HUES48 (cell line): ENCODE measurements at regions not wholly inside any gene's neighbourhood (a gene's known extent, or its start where the extent isn't known, plus 50 kb on each side); places are given as distances from the start of the nearest gene placed in this dataset.

Source experiments
- H3K27ac ChIP-seq: one replicate; pipeline ENCODE4 v1.7.0; 2013; ENCODE audit warnings: low read depth, low read length, inconsistent platforms
- H3K27me3 ChIP-seq: 2 replicates; pipeline ENCODE4 v1.6.1; 2013; ENCODE audit warnings: mild to moderate bottlenecking, low read length; ENCODE audit not compliant: control insufficient read depth, insufficient read depth
- H3K36me3 ChIP-seq: 2 replicates; pipeline ENCODE4 v1.6.1; 2013; ENCODE audit warnings: low read length; ENCODE audit not compliant: control insufficient read depth, insufficient read depth
- H3K4me1 ChIP-seq: 2 replicates; pipeline ENCODE4 v1.6.1; 2013; ENCODE audit warnings: mild to moderate bottlenecking, low read length; ENCODE audit not compliant: control insufficient read depth, insufficient read depth
- H3K4me3 ChIP-seq: 2 replicates; pipeline ENCODE4 v1.5.1; 2013; ENCODE audit warnings: mild to moderate bottlenecking, low read depth, low read length
- H3K9ac ChIP-seq: 2 replicates; pipeline ENCODE4 v1.6.1; 2013; ENCODE audit warnings: mild to moderate bottlenecking, low read depth, low read length, moderate library complexity
- H3K9me3 ChIP-seq: 2 replicates; pipeline ENCODE4 v1.6.1; 2013; ENCODE audit warnings: low read length; ENCODE audit not compliant: control insufficient read depth, insufficient read depth

DNA sequence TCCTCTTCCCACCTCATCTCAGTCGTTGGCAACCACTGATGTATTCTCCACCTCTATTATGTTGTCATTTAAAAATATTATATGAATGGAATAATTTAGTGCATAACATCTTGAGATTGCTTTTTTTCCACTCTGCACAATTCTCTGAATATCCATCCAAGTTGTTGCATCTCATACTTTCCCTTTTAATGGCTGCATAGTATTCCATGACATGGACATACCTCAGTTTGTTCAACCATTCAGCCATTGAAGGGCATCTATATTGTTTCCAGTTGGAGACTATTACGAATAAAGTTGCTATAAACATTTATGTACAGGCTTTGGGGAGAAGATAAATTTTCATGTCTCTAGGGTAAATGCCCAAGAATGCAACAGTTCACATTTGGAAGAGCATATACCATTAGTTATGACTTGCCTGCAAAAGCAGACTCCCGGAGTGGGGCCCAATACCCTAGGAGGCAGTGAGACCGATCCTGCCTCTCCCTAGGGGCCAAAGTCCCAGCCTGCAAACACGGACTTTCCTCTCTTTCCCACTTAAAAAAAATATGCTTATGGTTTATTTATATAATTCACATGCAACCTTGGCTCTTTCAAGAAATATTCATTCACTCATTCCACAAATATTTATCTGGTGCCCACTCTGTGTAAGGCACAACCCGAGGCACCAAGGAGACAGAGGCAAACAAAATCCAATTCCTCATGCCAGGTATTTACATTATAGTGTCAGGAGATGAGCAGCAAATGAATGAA, 227.0 kb upstream of the PMEPA1 start:
- Histone ChIP-seq H3K9ac (no peak overlapping the region), H3K4me3 (no peak overlapping the region), H3K27me3 (no peaks in the 10 kb centered on the region), H3K4me1 (peaks cover 10% of the 10 kb centered on the region; the same call in 1 of the 2 replicates), H3K27ac (no peak overlapping the region), H3K9me3 (no peaks in the 10 kb centered on the region), H3K36me3 (no peaks in the 10 kb centered on the region)

DNA sequence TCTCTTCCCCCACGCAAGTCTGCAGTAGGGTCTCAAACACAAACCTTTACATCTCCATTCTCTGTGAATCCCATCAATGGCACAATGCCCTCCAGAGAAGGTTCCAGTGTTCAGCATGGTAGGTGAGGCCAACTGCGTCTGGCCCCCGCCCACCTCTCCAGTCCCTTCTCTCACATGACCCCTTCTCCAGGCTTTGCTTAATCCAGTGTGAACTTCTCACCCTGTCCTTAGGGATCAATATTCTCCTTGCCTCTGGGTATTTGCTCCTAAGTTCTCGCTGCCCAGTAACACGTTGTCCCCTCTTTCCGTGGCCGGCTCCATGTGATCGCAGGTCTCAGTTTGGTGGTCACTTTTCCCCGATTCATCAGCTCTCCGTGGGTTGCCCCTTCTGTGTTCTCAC, 225.1 kb upstream of the PMEPA1 start:
- Histone ChIP-seq H3K9me3 (no peaks in the 10 kb centered on the region), H3K36me3 (no peaks in the 10 kb centered on the region), H3K4me1 (peaks cover 7% of the 10 kb centered on the region; the same call in 1 of the 2 replicates), H3K9ac (no peak overlapping the region), H3K27ac (no peak overlapping the region), H3K4me3 (no peak overlapping the region), H3K27me3 (no peaks in the 10 kb centered on the region)

DNA sequence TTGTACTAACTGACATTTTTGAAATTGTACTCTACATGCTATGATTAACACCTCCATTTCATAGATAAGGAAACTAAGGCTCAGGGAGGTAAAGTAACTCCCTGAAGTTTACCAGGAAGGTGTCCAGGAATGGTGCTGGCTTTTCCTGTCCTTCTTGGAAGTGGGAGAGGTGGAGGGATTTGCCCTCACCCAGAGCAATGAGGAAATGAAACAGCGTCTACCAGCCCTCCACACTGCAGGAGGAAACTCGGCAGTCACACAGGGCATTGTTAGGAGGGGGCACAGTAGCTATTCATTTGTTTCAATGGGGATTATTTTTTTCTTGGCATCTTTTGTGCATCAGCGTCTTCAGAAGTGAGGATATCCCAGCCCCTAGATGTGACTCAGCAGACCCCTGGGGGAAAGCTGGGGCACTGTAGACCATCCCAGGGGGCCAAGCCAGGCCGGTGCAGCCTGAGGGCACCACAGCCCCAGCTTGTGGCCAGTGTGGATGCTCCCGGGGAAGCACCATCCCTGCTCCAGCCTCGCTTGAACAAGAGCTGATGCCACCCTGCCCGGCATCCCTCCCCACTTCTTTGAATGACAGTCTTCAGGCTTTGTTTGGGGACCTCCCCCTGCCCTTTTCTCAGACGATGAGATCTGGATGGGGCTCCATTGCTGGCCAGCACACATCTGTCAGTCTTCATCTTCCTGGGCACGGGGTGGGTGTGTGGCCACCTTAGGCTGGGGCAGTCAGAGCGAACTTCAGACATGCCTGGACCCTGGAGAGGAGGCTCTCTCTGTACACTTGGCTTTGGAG, 224.4 kb upstream of the PMEPA1 start:
- H3K36me3 ChIP-seq: no peaks in the 10 kb centered on the region
- no peak overlapping the region for H3K4me3 ChIP-seq
- no peak overlapping the region for H3K9ac ChIP-seq
- H3K4me1 ChIP-seq: peaks cover 5% of the 10 kb centered on the region; the same call in 1 of the 2 replicates
- H3K9me3 ChIP-seq: no peaks in the 10 kb centered on the region
- no peak overlapping the region for H3K27ac ChIP-seq
- no peaks in the 10 kb centered on the region for H3K27me3 ChIP-seq

- Histone ChIP-seq H3K4me1 (no peaks in the 10 kb centered on the region), H3K9me3 (no peaks in the 10 kb centered on the region), H3K4me3 (no peak overlapping the region), H3K27me3 (no peaks in the 10 kb centered on the region), H3K36me3 (no peaks in the 10 kb centered on the region), H3K9ac (no peak overlapping the region), H3K27ac (no peak overlapping the region)
Observed at GRCh38 chr20:57932227-57932864, 222.5 kb upstream of the PMEPA1 start.

DNA sequence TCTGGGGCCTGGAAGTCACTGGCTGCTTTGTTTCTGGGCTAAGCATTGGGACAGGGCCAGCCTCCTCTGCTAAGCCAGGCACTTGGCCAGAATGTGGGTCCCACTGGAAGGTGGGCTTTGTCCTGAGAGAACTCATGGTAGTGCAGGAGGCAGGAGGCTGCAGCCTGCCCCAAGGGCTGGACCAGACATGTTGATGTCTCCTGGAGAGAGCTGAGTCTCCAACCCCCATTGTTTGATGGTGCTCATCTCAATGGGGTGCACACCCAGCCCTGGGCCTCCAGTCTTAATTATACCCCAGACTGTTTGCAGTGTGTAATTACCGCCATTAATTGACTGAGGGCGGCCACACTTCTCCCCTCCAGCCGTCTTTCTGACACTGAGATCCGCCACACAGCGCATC, 220.5 kb upstream of the PMEPA1 start:
- H3K4me3 ChIP-seq: no peak overlapping the region
- H3K27me3 ChIP-seq: no peaks in the 10 kb centered on the region
- H3K9me3 ChIP-seq: peaks cover 6% of the 10 kb centered on the region; the same call in 1 of the 2 replicates
- no peak overlapping the region for H3K9ac ChIP-seq
- H3K36me3 ChIP-seq: no peaks in the 10 kb centered on the region
- no peaks in the 10 kb centered on the region for H3K4me1 ChIP-seq
- no peak overlapping the region for H3K27ac ChIP-seq

DNA sequence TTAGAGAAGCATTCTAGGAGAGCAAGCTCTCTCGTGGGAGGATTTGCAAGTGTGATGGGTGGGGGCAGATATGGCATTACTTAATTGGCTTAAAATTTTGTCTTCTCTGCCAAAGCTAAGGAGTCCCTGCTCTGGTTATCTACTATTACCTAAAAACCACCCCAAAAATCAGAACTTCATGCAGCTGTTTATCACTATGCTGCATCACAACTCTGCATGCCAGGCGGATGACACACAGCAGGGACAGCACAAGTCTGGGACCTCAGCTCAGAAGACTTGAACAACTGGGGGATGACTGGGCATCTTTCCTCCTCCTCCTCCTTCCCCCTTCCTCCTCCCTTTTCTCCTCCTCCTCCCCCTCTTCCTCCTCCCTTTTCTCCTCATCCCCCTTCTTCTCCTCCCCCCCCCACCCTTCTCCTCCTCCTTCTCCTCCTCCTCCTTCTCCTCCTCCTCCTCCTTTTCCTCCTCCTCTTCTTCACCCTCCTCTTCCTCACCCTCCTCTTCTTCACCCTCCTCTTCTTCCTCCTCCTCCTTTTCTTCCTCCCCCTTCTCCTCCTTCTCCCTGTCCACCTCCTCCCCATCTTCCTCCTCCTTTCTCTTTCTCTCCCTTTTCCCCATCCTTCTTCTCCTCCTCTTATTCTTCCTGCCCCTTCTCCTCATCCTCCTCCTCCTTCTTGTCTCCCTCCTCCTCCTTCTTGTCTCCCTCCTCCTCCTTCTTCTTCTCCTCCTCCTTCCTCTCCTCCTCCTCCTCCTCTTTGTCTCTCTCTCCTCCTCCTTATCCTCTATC, 218.6 kb upstream of the PMEPA1 start:
- H3K4me1 ChIP-seq: no peaks in the 10 kb centered on the region
- peaks cover 6% of the 10 kb centered on the region; the same call in 1 of the 2 replicates for H3K9me3 ChIP-seq
- no peaks in the 10 kb centered on the region for H3K27me3 ChIP-seq
- H3K36me3 ChIP-seq: no peaks in the 10 kb centered on the region
- no peak overlapping the region for H3K4me3 ChIP-seq
- H3K27ac ChIP-seq: no peak overlapping the region
- no peak overlapping the region for H3K9ac ChIP-seq

DNA sequence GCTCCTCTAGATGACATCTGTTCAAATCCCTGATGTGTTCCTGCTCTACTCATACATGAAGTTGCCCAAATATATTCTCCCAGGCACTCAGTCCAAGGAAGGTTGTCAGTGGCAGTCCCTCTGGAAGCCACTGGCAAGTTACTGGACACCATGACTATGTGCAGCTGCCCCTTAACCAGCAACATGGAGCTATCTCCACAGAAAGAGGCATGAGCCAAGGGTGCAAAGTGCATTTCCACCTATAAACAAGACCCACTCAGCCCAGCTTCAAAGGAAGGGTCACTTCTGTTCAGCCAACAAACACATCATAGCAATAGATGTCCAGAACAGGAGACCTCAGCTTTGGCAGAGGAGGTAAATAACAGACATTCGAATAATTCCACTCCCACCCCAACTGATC, 217.6 kb upstream of the PMEPA1 start:
- no peak overlapping the region for H3K27ac ChIP-seq
- H3K4me3 ChIP-seq: no peak overlapping the region
- H3K4me1 ChIP-seq: no peaks in the 10 kb centered on the region
- H3K9me3 ChIP-seq: peaks cover 6% of the 10 kb centered on the region; the same call in 1 of the 2 replicates
- no peaks in the 10 kb centered on the region for H3K36me3 ChIP-seq
- no peak overlapping the region for H3K9ac ChIP-seq
- no peaks in the 10 kb centered on the region for H3K27me3 ChIP-seq

GRCh38 chr20:57922706-57923105, 212.9 kb upstream of the PMEPA1 start:
- no peak overlapping the region for H3K27ac ChIP-seq
- H3K4me3 ChIP-seq: no peak overlapping the region
- H3K9me3 ChIP-seq: peaks cover 6% of the 10 kb centered on the region; the same call in 1 of the 2 replicates
- H3K9ac ChIP-seq: no peak overlapping the region
- peaks cover 6% of the 10 kb centered on the region; the same call in 1 of the 2 replicates for H3K4me1 ChIP-seq
- no peaks in the 10 kb centered on the region for H3K36me3 ChIP-seq
- H3K27me3 ChIP-seq: no peaks in the 10 kb centered on the region

DNA sequence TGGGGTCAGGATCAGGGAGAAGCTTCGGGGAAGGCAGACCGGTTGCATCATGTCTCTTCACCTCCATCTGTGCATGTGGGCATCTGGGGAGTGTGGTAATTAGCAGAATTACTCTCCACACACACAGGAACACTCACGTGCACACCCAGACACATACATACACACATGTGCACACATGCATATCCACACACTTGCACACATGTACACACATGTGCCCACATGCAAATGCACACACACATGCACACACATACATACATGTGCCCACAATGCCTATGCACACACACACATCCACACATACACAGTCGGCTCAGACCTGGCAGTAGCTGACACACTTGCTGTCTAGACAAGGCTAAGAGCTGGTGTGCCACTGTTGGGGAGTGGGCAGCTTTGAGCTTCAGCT, 212.3 kb upstream of the PMEPA1 start:
- Histone ChIP-seq H3K27me3 (no peaks in the 10 kb centered on the region), H3K9me3 (peaks cover 6% of the 10 kb centered on the region; the same call in 1 of the 2 replicates), H3K4me3 (no peak overlapping the region), H3K4me1 (peaks cover 6% of the 10 kb centered on the region; the same call in 1 of the 2 replicates), H3K27ac (no peak overlapping the region), H3K9ac (no peak overlapping the region), H3K36me3 (no peaks in the 10 kb centered on the region)

DNA sequence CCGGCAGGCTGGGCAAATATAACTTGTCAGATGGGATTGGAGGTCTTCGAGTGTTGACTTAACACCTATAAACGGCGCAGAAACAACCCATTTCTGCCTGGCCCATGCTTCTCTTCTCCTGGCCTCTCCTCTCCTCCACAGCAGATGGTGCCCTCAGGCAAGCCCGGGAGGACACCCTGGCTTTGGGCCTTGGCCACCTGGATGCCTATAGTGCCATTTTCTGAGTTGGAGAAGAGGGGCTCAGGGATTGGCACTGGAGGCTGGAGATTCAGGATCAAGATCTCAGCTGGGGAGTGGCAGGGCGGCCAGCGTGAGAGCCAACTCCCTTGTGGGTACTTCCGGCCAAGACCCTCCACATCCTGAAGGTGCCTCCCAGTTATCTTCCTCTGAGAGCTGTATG, 211.9 kb upstream of the PMEPA1 start:
- Histone ChIP-seq H3K4me1 (peaks cover 6% of the 10 kb centered on the region; the same call in 1 of the 2 replicates), H3K4me3 (no peak overlapping the region), H3K9ac (no peak overlapping the region), H3K27me3 (no peaks in the 10 kb centered on the region), H3K9me3 (peaks cover 6% of the 10 kb centered on the region; the same call in 1 of the 2 replicates), H3K27ac (no peak overlapping the region), H3K36me3 (no peaks in the 10 kb centered on the region)
